Activated effector memory CD4-positive, alpha-beta T cell treated with Interleukin-2 at 50 U/mL for 16 hours (primary cell): ENCODE measurements at regions not wholly inside any gene's neighbourhood (a gene's known extent, or its start where the extent isn't known, plus 50 kb on each side); places are given as distances from the start of the nearest gene placed in this dataset.

Experiments used
- DNase-seq: peaks from one replicate; pipeline ENCODE4 v3.0.0-alpha.2; 2020

DNA sequence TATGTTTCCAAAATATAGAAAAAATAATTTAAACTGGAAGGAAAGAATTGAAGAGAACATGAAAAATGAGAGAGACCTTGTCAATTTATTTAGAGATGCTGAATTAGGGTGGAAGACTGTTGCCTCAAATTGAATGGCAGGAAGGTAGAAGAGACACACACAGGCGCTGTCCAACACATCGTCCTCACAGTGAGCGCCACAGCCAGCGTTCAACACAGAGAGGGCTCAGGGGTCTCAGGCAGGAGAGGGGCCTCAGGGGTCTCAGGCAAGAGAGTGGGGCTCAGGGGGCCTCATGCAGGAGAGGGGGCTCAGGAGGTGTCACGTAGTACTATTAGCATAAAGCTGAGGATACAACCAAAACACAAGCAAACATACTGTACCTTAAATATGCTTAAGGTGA lies 65.7 kb downstream of the TMEM18 start:
- DNase-seq = no peak

GRCh38 chr2:610491-610890 lies 66.7 kb downstream of the TMEM18 start:
- DNase-seq = no peak

DNA sequence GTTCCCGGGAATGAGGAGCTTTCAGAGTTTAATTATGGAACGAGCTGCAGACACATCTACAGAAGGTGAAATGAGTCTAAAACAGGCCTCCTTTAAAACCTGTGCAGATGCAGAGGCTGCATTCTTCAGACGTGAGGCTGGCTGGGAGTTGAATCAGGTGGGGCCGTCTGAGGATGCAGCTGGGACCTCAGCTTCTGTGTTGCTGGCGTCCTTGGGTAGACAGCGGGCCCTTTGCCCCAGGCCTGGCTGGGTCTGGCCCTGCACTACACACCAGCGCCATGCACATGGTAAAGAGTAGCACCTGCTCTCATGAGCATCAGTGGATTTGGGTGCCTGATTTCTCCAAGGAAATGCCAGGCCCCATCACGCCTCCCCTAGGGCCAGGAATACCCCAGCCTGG lies 67.3 kb downstream of the TMEM18 start:
- DNase-seq = no peak

DNA sequence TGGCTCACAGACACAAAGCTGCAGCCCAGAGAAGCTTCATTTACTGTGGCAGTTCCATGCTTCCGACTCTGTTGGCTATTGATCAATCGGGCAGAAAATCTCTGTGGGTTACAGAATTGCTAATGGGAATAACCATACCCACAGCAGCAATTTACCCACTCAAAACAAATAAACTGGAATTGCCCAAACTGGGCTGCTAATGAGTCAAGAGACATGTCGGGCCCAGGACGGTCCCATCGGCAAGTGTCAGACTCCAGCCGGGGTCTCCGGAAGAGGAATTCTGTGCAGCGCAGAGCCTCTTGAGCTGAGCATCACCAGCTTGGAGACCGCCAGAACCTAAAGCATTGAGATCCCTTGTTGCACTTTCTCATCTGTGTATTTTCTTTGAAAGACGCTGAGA lies 67.8 kb downstream of the TMEM18 start:
- DNase-seq = no peak

GRCh38 chr2:608711-609110 lies 68.5 kb downstream of the TMEM18 start:
- no peak for DNase-seq

DNA sequence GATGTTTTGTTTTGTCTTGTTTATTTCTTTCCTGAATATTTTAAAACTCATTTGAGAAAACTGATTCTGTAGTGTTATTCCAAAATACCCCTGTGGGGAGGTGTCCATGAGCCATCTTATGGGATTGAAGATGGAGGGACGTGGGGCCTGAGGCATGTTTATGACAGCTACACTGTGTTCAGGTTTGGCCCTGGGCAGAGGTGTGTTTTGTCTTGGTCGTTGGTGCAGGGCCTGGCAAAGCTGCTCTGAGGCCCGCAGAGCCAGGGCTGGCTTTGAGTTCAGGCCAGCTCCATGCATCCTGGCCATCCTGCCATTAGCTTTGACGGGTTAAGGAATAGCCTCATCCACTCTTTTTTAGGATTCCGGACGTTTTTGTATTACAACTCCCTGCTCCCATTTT lies 68.9 kb downstream of the TMEM18 start:
- DNase-seq = no peak

DNA sequence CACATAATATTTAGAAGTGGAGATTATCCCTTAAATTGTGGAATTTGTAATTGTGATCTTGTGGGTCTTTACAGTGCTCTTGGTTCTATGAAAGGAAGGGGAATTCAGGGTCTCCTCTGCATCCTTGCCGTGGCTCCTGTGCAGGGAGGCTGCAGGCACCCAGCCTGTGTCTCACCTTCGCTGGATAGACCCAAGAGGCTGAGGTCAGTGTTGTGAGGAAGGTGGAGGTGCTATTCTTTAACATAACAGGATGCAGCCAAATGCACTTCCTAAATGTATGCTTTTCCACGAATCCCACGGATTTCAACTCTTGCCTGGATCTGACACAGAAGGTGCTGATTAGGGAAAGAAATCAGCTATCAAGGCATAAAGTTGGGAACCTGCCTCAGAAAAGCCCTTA lies 69.5 kb downstream of the TMEM18 start:
- no peak for DNase-seq

DNA sequence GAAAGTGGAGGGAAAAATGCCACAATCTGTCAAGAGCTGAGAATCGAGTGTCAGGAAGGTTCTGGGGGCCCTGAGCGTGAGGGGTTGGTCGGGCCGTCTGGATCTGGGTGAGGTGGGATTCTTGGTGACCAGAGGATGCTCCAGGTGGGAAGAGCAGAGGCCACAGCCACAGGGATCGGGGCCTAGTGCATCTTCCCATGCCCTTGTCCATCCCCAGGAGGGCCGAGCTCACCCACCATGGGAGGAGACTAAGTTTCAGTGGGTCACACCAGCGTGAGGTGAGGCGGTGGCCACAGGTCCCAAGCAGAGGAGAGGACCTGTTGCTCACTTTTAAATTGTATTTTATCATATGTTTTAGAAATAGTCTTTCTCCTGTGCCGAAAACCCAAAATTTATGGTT lies 70.0 kb downstream of the TMEM18 start:
- no peak for DNase-seq

- DNase-seq = no peak
Measured at GRCh38 chr2:605674-606608, 71.3 kb downstream of the TMEM18 start.

DNA sequence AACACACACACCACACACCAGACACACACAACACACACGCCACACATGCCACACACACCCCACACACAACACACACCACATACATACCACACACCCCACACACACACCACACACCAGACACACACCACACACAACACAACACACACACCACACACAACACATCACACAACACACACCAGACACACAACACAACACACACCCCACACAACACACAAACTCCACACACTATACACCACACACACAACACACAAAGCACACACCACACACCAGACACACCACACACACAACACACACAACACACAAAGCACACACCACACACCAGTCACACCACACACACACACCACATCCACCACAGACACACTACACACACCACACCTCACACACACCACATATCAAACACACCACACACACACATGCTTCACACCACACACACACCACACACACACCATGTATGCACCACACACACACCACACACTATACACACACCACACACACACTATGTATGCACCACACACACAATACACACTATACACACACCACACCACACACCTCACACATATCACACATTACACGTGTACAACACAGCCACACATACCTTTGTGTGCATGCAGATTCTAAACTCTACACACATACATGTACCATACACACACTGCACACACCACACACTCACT lies 72.2 kb downstream of the TMEM18 start:
- DNase-seq = no peak

DNA sequence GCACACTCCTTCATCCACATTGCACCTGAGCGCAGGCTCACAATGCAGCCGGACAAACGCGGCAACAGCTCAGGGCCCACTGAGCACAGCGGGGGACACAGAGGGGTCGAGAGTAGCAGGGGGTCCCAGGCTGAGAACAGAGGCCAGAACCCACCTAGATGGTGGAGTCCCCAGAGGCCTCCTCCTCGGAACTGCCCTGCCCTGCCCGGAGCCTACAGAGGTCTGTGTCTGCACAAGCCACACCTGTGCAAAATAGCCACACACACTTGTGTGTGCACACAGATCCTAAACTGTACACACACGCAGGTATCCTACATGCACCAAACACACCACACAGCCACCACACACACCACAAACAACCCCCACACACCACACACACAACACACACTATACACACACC lies 72.8 kb downstream of the TMEM18 start:
- DNase-seq = no peak

GRCh38 chr2:603869-604268 lies 73.3 kb downstream of the TMEM18 start:
- DNase-seq = no peak

DNA sequence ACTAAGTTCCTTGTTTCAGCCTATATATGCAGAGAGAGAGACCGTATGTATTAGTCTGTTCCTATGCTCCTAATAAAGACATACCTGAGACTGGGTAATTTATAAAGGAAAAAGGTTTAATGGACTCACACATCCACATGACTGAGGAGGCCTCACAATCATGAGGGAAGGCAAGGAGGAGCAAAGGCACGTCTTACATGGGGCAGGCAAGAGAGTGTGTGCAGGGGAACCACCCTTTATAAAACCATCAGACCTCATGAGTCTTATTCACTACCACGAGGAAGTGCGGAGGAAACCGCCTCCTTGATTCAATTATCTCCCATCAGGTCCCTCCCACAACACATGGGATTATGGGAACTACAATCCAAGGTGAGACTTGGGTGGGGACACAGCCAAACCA lies 73.8 kb downstream of the TMEM18 start:
- DNase-seq = no peak

GRCh38 chr2:602571-603359 lies 74.4 kb downstream of the TMEM18 start:
- DNase-seq = no peak

DNA sequence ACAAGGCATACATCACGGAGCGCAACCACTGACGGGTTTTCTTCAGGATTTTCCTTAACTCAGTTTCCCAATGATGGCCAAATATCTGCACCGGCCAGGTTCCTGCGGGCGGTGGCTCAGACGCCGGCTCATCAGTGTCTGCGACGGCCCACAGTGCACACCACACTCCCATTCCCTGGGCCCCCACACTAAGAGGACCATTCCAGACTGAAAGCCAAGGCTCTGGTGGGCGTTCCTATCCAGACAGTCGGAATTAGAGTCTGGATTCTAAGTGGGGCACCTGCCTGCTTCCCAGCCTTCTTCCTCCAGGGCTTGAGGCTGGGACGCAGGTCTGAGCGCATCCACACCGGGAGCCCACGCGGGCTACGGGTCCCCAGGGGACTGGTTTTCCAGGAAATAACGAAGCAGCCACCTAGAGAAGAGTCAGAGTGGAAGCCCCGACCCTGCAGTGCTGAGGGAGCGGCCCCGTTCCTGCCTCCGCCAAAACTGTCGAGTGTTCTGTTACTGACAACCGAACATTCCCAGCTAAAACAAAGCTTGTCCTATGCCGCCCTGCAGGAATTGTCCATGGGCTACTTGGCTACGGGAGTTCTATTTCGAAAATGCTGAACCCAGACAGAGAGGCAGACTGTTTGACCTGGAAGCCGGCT lies 75.3 kb downstream of the TMEM18 start:
- no peak for DNase-seq

- DNase-seq = no peak
Measured at GRCh38 chr2:601387-601698, 75.9 kb downstream of the TMEM18 start.

DNA sequence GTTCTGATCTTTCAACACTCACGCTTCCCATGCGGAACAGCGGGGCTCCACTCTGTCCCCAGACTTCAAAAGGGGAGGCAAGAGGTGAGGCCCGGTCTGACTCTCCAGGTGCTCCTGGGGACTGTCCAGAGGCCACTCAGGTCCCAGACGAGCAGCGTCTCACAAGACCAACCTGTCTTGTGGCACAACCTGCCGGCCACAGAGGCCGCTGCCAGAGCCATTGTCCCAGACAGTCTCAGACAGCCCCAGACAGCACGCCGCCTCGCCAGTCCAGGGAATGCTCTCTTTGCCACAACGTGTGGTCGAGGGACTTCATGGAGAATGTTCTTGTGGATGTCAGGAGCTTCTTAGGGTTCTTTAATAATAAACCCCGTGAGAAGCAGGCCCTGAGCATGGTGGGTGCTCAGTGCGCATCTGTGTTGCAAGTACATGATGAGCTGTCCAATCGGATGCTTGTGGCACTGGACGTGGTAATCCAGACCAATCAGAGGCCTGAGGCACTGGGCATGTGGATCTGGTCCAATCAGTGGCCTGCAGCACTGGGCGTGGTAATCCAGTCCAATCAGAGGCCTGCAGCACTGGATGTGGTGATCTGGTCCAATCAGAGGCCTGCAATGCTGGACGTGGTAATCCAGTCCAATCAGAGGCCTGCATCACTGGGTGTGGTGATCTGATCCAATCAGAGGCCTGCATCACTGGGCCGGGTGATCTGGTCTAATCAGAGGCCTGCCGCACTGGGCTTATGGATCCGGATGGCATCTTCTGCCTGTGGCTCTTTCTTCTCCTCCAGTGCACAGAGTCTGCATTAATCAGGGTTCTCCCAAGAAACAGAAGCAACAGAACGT lies 76.4 kb downstream of the TMEM18 start:
- DNase-seq = no peak

GRCh38 chr2:599601-600000 lies 77.6 kb downstream of the TMEM18 start:
- DNase-seq = no peak

- no peak for DNase-seq
Measured at GRCh38 chr2:598058-598802, 79.0 kb downstream of the TMEM18 start.

DNA sequence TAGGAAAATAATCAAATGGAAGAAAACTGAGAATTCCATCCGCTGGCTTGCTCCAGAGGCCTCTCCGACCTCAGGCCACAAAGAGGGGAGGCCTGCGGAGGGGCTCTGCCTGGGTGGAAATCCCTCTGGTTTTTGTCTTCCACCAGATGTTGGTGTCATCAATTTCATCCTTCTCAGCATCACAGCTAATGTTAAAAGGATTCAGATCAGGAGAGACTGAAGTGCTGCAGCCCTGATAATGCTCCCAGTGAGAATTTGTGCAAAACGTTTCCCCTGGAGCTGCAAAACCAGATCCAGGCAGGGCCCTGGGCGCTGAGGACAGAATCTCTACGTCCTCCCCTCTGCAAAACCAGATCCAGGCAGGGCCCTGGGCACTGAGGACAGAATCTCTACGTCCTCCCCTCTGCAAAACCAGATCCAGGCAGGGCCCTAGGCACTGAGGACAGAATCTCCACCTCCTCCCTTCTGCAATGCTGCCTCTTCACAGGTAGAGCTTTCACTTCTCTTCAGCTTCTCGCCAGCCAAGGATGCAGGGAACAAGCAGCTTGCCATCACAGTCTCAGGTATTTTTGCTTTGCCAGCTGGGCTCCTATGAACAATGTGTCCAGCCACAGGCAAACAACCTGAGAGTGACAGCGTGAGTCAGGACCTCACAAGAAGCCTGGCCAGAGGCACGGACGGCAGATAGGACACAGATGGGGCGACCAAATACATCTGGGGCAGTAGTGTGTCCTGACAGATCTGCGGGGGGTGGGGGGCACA lies 81.2 kb downstream of the TMEM18 start:
- DNase-seq = no peak
